Mammary epithelial cell (primary cell): ENCODE measurements at regions not wholly inside any gene's neighbourhood (a gene's known extent, or its start where the extent isn't known, plus 50 kb on each side); places are given as distances from the start of the nearest gene placed in this dataset.

ENCODE experiments used
- EZH2 ChIP-seq: IDR thresholded peaks from 2 replicates; pipeline ENCODE4 v1.6.1; 2012; ENCODE audit warnings: low read length, inconsistent platforms, borderline replicate concordance
- TF ChIP-seq, protein P1 (sequence below), 2 donors: IDR thresholded peaks in 1 of 2; conservative IDR thresholded peaks in 1 of 2; 2 replicates each; pipeline ENCODE4 v1.5.1; 2011 to 2012; ENCODE audit warnings: inconsistent platforms in 2 of 2, low read length in 2 of 2, mild to moderate bottlenecking in 2 of 2, control low read depth in 1 of 2, low read depth in 1 of 2; ENCODE audit not compliant: insufficient read depth in 1 of 2; ENCODE audit errors: extremely low read depth in 1 of 2

DNA sequence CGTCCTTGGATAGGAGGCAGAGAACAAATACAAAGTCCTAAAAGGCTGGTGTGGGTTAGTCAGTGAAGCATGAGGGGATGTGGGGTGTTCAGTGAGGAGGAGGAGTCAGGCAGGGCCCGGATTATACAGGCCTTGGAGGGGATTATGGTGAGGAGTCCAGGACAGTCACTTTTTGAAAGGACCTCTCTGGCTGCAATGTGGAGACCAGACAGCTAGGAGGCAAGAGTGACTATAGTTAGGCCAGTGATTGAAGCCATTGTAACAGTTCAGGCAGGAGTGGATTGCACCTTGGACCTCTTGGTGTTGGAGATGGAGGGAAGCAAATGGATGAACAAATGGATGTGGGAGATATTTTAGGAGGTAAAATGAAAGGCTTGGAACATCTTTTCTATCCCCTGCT, 115.8 kb downstream of the C1orf94 start:
- TF ChIP-seq, protein P1, sequence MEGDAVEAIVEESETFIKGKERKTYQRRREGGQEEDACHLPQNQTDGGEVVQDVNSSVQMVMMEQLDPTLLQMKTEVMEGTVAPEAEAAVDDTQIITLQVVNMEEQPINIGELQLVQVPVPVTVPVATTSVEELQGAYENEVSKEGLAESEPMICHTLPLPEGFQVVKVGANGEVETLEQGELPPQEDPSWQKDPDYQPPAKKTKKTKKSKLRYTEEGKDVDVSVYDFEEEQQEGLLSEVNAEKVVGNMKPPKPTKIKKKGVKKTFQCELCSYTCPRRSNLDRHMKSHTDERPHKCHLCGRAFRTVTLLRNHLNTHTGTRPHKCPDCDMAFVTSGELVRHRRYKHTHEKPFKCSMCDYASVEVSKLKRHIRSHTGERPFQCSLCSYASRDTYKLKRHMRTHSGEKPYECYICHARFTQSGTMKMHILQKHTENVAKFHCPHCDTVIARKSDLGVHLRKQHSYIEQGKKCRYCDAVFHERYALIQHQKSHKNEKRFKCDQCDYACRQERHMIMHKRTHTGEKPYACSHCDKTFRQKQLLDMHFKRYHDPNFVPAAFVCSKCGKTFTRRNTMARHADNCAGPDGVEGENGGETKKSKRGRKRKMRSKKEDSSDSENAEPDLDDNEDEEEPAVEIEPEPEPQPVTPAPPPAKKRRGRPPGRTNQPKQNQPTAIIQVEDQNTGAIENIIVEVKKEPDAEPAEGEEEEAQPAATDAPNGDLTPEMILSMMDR (conservative IDR thresholded peaks at IDR 0.05 in 1 of 2, IDR thresholded peaks at IDR 0.05 in 1 of 2; ENCODE audit: extremely low read depth in 1 of 2, insufficient read depth in 1 of 2, low read depth in 1 of 2, low read length in 2 of 2), result no peak
- no peak for TF ChIP-seq EZH2
